ENCODE measurements at regions not wholly inside any gene's neighbourhood (a gene's known extent, or its start where the extent isn't known, plus 50 kb on each side); places are given as distances from the start of the nearest gene placed in this dataset.

DNA sequence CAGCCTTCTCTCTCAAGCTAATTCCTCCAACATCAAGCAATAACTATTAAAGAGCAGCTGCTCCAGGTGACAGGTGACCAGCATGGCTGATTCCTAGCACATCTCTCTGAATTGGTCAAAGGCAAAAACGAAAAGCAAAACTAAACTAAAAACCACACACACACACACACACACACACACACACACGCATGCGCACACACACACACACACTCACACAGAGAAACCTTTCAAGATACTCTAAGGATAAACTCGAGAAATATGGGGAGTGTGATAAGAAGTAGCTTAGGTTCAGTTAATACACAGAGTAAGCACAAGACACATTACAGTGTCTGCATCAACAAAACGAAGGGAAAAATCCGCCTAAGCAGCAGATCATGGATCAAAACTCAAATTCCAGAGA lies 74.5 kb upstream of the FZD7 start:
- Histone ChIP-seq H3K4me3 (ENCODE audit: low read depth, low read length) (no peak overlapping the region), H3K27me3 (ENCODE audit: control insufficient read depth, insufficient read depth, low read length) (no peaks in the 10 kb centered on the region), H3K9me3 (ENCODE audit: control insufficient read depth, insufficient read depth, low read length) (no peaks in the 10 kb centered on the region), H3K9ac (ENCODE audit: low read depth, low read length) (no peak overlapping the region), H3K4me1 (ENCODE audit: control insufficient read depth, insufficient read depth, low read length) (no peaks in the 10 kb centered on the region), H3K36me3 (ENCODE audit: control insufficient read depth, insufficient read depth, low read length) (no peaks in the 10 kb centered on the region)

DNA sequence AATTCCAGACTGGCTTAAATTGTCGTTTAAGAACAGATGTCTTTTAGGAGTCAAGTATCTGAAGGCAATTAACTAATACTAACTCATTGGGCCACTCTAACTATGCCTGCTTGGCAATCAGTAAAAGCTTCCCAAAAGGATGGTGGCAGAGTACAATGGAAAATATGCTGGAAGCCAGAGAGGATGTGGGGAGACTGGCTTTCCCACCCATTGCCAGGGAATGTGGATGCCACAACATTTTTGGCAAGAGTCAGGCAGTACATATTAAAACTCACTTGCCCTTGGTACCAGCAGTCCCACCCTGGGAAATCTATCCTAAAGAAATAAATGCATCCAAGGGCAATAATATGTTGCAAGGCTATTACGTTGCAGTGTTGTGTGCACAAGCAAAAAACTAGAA lies 74.0 kb upstream of the FZD7 start:
- Histone ChIP-seq H3K4me1 (ENCODE audit: control insufficient read depth, insufficient read depth, low read length) (no peaks in the 10 kb centered on the region), H3K4me3 (ENCODE audit: low read depth, low read length) (no peak overlapping the region), H3K9ac (ENCODE audit: low read depth, low read length) (no peak overlapping the region), H3K27me3 (ENCODE audit: control insufficient read depth, insufficient read depth, low read length) (no peaks in the 10 kb centered on the region), H3K36me3 (ENCODE audit: control insufficient read depth, insufficient read depth, low read length) (no peaks in the 10 kb centered on the region), H3K9me3 (ENCODE audit: control insufficient read depth, insufficient read depth, low read length) (no peaks in the 10 kb centered on the region)

DNA sequence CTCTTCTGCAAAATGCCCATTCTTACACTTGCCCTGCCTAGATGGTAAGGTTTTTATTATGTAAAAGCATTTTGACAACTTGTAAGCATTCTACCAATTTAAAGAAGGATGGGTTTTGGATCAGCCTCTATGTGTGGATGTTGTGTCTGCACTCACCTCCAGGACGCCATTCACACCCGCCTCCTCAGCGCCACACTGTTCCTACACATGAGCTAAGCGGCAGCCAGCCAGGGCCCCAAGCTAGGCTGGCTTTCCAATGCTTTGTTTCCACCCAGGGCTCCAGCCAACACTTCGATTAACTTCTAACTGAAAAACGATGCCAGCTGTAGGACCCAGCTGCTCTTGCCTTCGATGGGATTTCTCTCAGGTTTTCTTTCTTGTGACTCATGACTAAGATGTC lies 73.3 kb upstream of the FZD7 start:
- Histone ChIP-seq H3K9me3 (ENCODE audit: control insufficient read depth, insufficient read depth, low read length) (no peaks in the 10 kb centered on the region), H3K9ac (ENCODE audit: low read depth, low read length) (no peak overlapping the region), H3K27me3 (ENCODE audit: control insufficient read depth, insufficient read depth, low read length) (no peaks in the 10 kb centered on the region), H3K4me1 (ENCODE audit: control insufficient read depth, insufficient read depth, low read length) (no peaks in the 10 kb centered on the region), H3K4me3 (ENCODE audit: low read depth, low read length) (no peak overlapping the region), H3K36me3 (ENCODE audit: control insufficient read depth, insufficient read depth, low read length) (no peaks in the 10 kb centered on the region)

DNA sequence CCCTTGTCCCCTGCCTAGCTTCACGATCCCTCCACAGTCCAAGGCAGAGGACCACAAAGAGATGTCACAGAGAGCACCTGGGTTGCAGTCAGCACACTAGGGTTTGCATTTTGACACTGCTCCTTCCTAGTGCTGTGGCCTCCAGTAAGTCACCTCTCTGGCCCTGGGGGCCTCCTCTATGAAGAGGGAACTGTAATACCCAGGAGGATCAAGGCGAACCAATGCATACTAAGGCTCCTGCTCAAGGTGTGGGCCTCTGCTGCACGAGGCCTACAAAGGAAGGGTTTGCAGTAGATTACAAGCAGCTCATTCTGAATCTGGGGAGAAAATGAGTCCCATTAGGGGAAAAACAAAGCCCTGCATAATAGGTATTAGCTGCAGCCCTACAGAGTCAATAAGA lies 72.3 kb upstream of the FZD7 start:
- no peaks in the 10 kb centered on the region for H3K36me3 ChIP-seq (ENCODE audit: control insufficient read depth, insufficient read depth, low read length)
- no peaks in the 10 kb centered on the region for H3K9me3 ChIP-seq (ENCODE audit: control insufficient read depth, insufficient read depth, low read length)
- no peaks in the 10 kb centered on the region for H3K27me3 ChIP-seq (ENCODE audit: control insufficient read depth, insufficient read depth, low read length)
- H3K9ac ChIP-seq (ENCODE audit: low read depth, low read length) = no peak overlapping the region
- H3K4me1 ChIP-seq (ENCODE audit: control insufficient read depth, insufficient read depth, low read length) = no peaks in the 10 kb centered on the region
- H3K4me3 ChIP-seq (ENCODE audit: low read depth, low read length) = no peak overlapping the region

DNA sequence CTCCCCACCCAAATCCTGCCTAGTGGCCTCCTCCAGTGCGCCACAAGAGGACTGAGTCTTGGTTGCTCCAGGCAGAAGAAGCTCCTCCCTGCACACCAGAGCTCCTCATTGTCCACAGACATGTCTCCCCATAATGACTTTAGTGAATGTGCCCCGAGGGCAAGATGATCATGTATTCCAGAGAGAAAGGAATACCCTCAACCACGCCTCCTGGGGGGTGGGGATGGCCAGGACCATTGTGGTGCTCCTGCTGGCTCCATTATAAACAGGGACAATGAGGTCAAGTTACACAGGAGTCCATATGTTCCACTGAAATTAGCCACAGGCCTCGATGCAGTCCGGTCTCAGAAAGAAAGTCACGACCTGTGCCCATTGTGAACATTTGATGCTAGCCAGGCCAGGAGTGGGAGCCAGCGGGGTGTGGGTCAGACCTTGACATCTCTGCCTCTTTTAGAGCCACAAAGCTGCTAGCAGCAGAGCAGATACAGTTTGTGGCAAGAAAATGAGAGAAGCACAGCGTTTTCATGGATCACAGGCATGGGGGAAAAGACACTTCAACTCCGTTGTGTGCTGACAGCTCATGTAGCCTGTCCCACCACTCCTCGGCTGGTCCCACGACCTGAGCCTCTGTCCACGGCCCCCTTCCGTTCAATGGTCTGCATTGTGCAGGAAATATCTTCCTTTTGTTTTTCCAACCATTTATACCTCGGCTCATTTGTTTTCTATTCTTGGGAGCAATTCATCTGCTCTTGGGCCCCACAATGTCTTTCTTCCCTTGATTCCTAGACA lies 70.7 kb upstream of the FZD7 start:
- H3K9ac ChIP-seq (ENCODE audit: low read depth, low read length) = no peak overlapping the region
- no peaks in the 10 kb centered on the region for H3K36me3 ChIP-seq (ENCODE audit: control insufficient read depth, insufficient read depth, low read length)
- H3K4me1 ChIP-seq (ENCODE audit: control insufficient read depth, insufficient read depth, low read length) = peaks cover 2% of the 10 kb centered on the region
- no peaks in the 10 kb centered on the region for H3K27me3 ChIP-seq (ENCODE audit: control insufficient read depth, insufficient read depth, low read length)
- H3K4me3 ChIP-seq (ENCODE audit: low read depth, low read length) = no peak overlapping the region
- no peaks in the 10 kb centered on the region for H3K9me3 ChIP-seq (ENCODE audit: control insufficient read depth, insufficient read depth, low read length)

DNA sequence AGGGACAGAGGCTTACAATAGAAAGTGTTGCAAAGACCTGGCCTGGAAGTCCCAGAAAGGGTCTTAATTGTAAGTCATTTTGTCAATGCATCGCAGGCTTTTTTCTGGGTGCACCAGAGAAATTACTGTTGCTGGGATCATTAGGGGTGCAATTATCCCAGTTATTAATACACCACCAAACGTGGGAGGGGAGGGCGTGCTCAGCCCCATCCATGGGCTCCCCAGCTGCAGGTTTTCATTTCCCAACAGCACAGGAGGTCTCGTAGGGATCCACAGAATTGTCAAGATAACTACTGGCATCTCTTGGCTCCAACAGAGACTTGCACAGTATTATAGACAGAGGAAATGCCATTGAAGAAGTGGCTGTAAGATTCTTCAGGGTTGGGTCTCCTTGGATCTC lies 69.6 kb upstream of the FZD7 start:
- Histone ChIP-seq H3K4me1 (ENCODE audit: control insufficient read depth, insufficient read depth, low read length) (peaks cover 2% of the 10 kb centered on the region), H3K27me3 (ENCODE audit: control insufficient read depth, insufficient read depth, low read length) (no peaks in the 10 kb centered on the region), H3K9me3 (ENCODE audit: control insufficient read depth, insufficient read depth, low read length) (no peaks in the 10 kb centered on the region), H3K4me3 (ENCODE audit: low read depth, low read length) (no peak overlapping the region), H3K36me3 (ENCODE audit: control insufficient read depth, insufficient read depth, low read length) (no peaks in the 10 kb centered on the region), H3K9ac (ENCODE audit: low read depth, low read length) (no peak overlapping the region)

DNA sequence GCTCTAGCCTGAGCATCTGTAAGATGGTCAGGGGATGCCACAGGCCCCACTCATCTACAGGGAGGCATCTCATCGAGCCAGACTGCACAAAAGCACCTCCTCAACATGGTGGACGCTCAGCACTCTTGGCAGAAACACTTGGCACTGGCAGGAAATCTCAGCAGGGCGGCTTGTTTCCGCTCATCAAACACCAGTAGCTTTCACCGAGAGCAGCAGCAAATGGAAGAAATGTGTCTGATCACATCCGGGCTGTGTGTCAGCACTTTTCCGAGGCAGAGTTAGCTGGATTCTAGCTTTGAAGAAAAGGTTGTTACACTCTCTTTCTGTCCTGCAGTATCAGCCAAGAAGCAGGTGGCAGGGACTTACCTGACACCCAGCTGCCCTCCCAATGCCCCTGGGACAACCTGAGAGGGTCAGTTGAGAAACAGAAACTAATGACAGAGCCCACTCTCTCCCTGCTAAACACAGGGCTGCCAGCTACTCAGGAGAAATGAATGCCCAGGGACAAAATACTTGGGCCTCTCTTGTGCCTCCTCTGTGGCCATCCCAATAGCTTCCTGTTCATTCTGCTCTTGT lies 68.9 kb upstream of the FZD7 start:
- Histone ChIP-seq H3K9me3 (ENCODE audit: control insufficient read depth, insufficient read depth, low read length) (no peaks in the 10 kb centered on the region), H3K36me3 (ENCODE audit: control insufficient read depth, insufficient read depth, low read length) (no peaks in the 10 kb centered on the region), H3K27me3 (ENCODE audit: control insufficient read depth, insufficient read depth, low read length) (no peaks in the 10 kb centered on the region), H3K4me3 (ENCODE audit: low read depth, low read length) (no peak overlapping the region), H3K9ac (ENCODE audit: low read depth, low read length) (no peak overlapping the region), H3K4me1 (ENCODE audit: control insufficient read depth, insufficient read depth, low read length) (peaks cover 2% of the 10 kb centered on the region)

DNA sequence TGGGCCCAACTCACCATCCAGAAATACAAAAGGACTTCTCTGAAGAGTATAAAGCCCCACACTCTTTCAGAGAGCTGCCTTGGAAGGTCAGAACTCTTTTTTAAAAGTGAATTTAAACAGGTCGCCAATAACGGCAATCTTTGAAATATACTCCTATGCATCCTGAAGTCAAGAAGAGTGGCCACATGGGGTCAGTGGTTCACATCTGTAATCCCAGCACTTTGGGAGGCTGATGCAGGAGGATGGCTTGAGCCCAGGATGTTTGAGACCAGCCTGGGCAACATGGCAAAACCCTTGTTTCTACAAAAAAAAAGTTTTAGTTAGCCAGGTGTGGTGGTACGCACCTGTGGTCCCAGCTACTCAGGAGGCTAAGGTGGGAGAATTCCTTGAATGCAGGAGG lies 68.1 kb upstream of the FZD7 start:
- no peak overlapping the region for H3K4me3 ChIP-seq (ENCODE audit: low read depth, low read length)
- no peaks in the 10 kb centered on the region for H3K27me3 ChIP-seq (ENCODE audit: control insufficient read depth, insufficient read depth, low read length)
- H3K9me3 ChIP-seq (ENCODE audit: control insufficient read depth, insufficient read depth, low read length) = no peaks in the 10 kb centered on the region
- no peak overlapping the region for H3K9ac ChIP-seq (ENCODE audit: low read depth, low read length)
- peaks cover 2% of the 10 kb centered on the region for H3K4me1 ChIP-seq (ENCODE audit: control insufficient read depth, insufficient read depth, low read length)
- H3K36me3 ChIP-seq (ENCODE audit: control insufficient read depth, insufficient read depth, low read length) = no peaks in the 10 kb centered on the region

DNA sequence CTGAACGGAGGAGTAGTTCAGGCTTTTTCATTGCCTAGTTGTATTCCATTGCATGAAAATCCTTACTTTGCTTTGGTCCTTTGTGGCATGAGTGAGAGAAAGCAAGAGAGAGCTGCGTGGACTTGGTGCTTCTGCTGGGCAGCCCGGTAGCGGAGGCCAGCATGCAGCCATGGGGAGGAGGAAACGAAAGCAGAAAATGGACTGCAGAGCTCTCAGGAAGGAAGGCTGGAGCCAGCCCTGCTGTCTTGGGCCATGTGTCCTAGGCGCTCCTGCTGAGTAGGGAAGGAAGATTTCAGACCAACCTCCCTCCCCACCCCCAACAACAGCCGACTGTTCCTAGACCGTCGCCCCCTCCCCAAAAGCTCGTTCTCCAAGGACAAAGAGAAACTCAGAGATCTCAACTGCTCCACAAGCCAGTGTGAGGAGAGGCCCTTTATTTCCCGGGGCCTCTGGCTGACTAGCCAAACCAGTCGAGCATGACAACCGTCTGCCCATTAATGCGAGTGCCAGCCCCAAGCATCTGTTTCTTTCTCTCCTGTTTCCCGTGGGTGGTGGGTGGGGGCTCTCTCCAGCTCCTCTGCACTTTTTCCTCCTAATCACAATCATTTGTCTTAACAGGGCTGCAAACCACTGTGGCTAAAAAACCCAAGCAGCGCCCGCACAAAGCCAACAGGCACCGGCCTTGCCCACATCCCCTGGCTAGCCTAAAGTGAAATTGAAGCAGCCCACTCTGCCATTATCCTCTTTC lies 66.8 kb upstream of the FZD7 start:
- H3K4me1 ChIP-seq (ENCODE audit: control insufficient read depth, insufficient read depth, low read length) = peaks cover 12% of the 10 kb centered on the region
- H3K9me3 ChIP-seq (ENCODE audit: control insufficient read depth, insufficient read depth, low read length) = no peaks in the 10 kb centered on the region
- H3K9ac ChIP-seq (ENCODE audit: low read depth, low read length) = peak overlapping the region; percentile 4
- H3K36me3 ChIP-seq (ENCODE audit: control insufficient read depth, insufficient read depth, low read length) = no peaks in the 10 kb centered on the region
- H3K27me3 ChIP-seq (ENCODE audit: control insufficient read depth, insufficient read depth, low read length) = no peaks in the 10 kb centered on the region
- H3K4me3 ChIP-seq (ENCODE audit: low read depth, low read length) = no peak overlapping the region

DNA sequence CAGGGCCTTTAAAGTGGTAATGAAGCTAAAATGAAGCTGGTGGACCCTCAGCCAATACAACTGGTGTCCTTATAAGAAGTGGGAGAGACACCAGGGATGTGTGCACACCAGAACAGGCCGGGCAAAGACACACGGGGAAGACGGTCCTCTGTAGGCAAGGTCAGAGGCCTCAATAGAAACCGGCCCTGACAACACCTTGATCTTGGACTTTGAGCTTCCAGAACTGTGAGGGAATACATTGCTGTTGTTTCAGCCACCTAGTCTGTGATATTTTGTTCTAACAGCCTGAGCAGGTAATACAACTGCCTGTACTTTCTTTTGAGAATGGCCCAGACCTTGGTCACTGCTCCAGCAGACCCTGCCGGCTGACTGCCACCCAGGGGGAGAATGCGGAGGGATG lies 65.6 kb upstream of the FZD7 start:
- Histone ChIP-seq H3K9ac (ENCODE audit: low read depth, low read length) (no peak overlapping the region), H3K27me3 (ENCODE audit: control insufficient read depth, insufficient read depth, low read length) (no peaks in the 10 kb centered on the region), H3K4me1 (ENCODE audit: control insufficient read depth, insufficient read depth, low read length) (peaks cover 20% of the 10 kb centered on the region), H3K9me3 (ENCODE audit: control insufficient read depth, insufficient read depth, low read length) (no peaks in the 10 kb centered on the region), H3K36me3 (ENCODE audit: control insufficient read depth, insufficient read depth, low read length) (no peaks in the 10 kb centered on the region), H3K4me3 (ENCODE audit: low read depth, low read length) (no peak overlapping the region)

DNA sequence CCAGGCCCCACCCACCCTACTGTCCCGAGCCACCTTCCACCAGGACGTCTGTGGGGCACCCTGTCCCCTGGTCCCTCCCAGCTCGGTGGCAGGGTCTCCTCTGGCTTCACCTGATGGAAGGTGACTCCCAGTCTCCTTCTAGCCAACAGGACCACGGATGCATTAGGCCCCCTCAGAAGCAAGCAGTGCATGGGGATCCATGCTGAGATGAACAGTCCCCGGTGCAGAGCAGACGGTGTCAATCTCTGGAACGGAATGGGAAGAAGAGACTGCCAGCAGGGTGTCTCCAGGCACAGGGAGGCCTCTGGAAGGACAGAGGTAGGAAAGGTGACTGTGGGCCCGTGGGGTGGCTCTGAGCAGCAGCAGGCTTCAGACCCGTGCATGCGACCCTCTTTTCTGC lies 65.2 kb upstream of the FZD7 start:
- no peak overlapping the region for H3K9ac ChIP-seq (ENCODE audit: low read depth, low read length)
- H3K4me3 ChIP-seq (ENCODE audit: low read depth, low read length) = no peak overlapping the region
- H3K27me3 ChIP-seq (ENCODE audit: control insufficient read depth, insufficient read depth, low read length) = no peaks in the 10 kb centered on the region
- no peaks in the 10 kb centered on the region for H3K9me3 ChIP-seq (ENCODE audit: control insufficient read depth, insufficient read depth, low read length)
- peaks cover 24% of the 10 kb centered on the region for H3K4me1 ChIP-seq (ENCODE audit: control insufficient read depth, insufficient read depth, low read length)
- H3K36me3 ChIP-seq (ENCODE audit: control insufficient read depth, insufficient read depth, low read length) = no peaks in the 10 kb centered on the region

All from iPS-15b (cell line).